HepG2 (cell line): ENCODE measurements at regions not wholly inside any gene's neighbourhood (a gene's known extent, or its start where the extent isn't known, plus 50 kb on each side); places are given as distances from the start of the nearest gene placed in this dataset.

ENCODE experiments used
- ATAC-seq: fragments of 200-7000 bp; cut with Tn5 transposase; 3 replicates; pipeline ENCODE4 v1.9.1; 2020; ENCODE audit warnings: mild to moderate bottlenecking, moderate library complexity
- BruUV-seq: library from RNA; stranded (reverse); fragments of 400-500 nt; replicated peaks from 2 replicates; lab custom pipeline; 2021; lab: Mats Ljungman, UMichigan
- CTCF ChIA-PET: fragments of 300-600 bp; formaldehyde crosslinking; extraction: SDS; loops from one replicate; lab custom pipeline; 2021; ENCODE audit warnings: low total read pairs, inconsistent platforms, low intra/inter-chr PET ratio; lab: Yijun Ruan, JAX
- POLR2A ChIA-PET: fragments of 350-600 bp; sonication (Branson Sonifier 250); formaldehyde crosslinking; loops from one replicate; lab custom pipeline; 2020; ENCODE audit warnings: antibody characterized with exemption, inconsistent platforms; lab: Yijun Ruan, JAX
- DNase-seq: peaks from one replicate; pipeline ENCODE4 v3.0.0-alpha.2; 2015; ENCODE audit warnings: low spot score
- FAIRE-seq: peaks from 3 replicates; lab custom pipeline; 2011; peaks lifted over from hg19 to GRCh38; lab: Jason Lieb, UNC
- H2AFZ ChIP-seq: one replicate; pipeline ENCODE4 v1.6.1; 2011; ENCODE audit warnings: low read length, inconsistent platforms
- H3K27ac ChIP-seq: fragments of 300-600 bp; 3 replicates; pipeline ENCODE4 v1.8.0; 2011; ENCODE audit warnings: mixed run types, mild to moderate bottlenecking, mixed read lengths, low read length, inconsistent platforms; ENCODE audit not compliant: insufficient read depth; ENCODE audit errors: extremely low read length
- H3K27me3 ChIP-seq, 2 experiments: fragments of 200-600 bp in 1 of 2; 2 replicates in 1 of 2; 3 replicates in 1 of 2; pipeline versions ENCODE4 v1.6.0 to v1.8.0; 2011; ENCODE audit warnings: low read length in 2 of 2, mild to moderate bottlenecking in 2 of 2, moderate library complexity in 2 of 2, inconsistent platforms in 1 of 2; ENCODE audit not compliant: insufficient read depth in 2 of 2, control insufficient read depth in 1 of 2
- H3K36me3 ChIP-seq, 2 experiments: fragments of 200-600 bp in 1 of 2; replicated peaks in 1 of 2; 2 replicates in 1 of 2; 3 replicates in 1 of 2; pipeline versions ENCODE4 v1.5.1 to v1.8.0; 2011; ENCODE audit warnings: low read length in 2 of 2, inconsistent platforms in 1 of 2; ENCODE audit not compliant: insufficient read depth in 2 of 2, control insufficient read depth in 1 of 2
- H3K4me1 ChIP-seq: 2 replicates; pipeline ENCODE4 v1.5.1; 2012; ENCODE audit warnings: low read length, inconsistent platforms; ENCODE audit not compliant: insufficient read depth
- H3K4me2 ChIP-seq: 2 replicates; pipeline ENCODE4 v1.6.0; 2011; ENCODE audit warnings: low read depth, low read length, inconsistent platforms
- H3K4me3 ChIP-seq, 3 experiments: fragments of 200-600 bp in 1 of 3; sonication (generic), shearing (Covaris generic) in 1 of 3; replicated peaks in 1 of 3; 2 replicates each; pipeline ENCODE4 v1.5.1; 2011 to 2016; ENCODE audit warnings: low read length in 3 of 3, inconsistent platforms in 2 of 3, low read depth in 2 of 3, mild to moderate bottlenecking in 2 of 3, control low read depth in 1 of 3, mixed read lengths in 1 of 3; ENCODE audit not compliant: insufficient read depth in 1 of 3
- H3K79me2 ChIP-seq: one replicate; pipeline ENCODE4 v1.6.1; 2011; ENCODE audit warnings: low read length, inconsistent platforms; ENCODE audit not compliant: insufficient read depth
- H3K9ac ChIP-seq: 2 replicates; pipeline ENCODE4 v1.6.0; 2011; ENCODE audit warnings: mild to moderate bottlenecking, low read depth, low read length, inconsistent platforms; ENCODE audit not compliant: insufficient read depth
- H3K9me3 ChIP-seq: 2 replicates; pipeline ENCODE4 v1.5.1; 2012; ENCODE audit warnings: mild to moderate bottlenecking, low read length
- H4K20me1 ChIP-seq: 2 replicates; pipeline ENCODE4 v1.6.0; 2011; ENCODE audit warnings: inconsistent platforms, mild to moderate bottlenecking, low read length, moderate library complexity; ENCODE audit not compliant: insufficient read depth
- ARHGAP35 ChIP-seq: sonication (generic); formaldehyde crosslinking; IDR thresholded peaks from 2 replicates; pipeline ENCODE4 v1.9.0; 2022; ENCODE audit warnings: mild to moderate bottlenecking, inconsistent platforms, moderate library complexity, missing genetic modification reagents, borderline replicate concordance
- GRHL1 ChIP-seq: sonication (generic); formaldehyde crosslinking; conservative IDR thresholded peaks from 2 replicates; pipeline ENCODE4 v1.8.0; 2022; ENCODE audit warnings: missing genetic modification reagents
- HNRNPUL1 ChIP-seq: fragments of 200-400 bp; formaldehyde crosslinking; IDR thresholded peaks from 2 replicates; pipeline ENCODE4 v1.6.1; 2017; ENCODE audit warnings: low read depth, mild to moderate bottlenecking, low read length, moderate library complexity
- KAT7 ChIP-seq: IDR thresholded peaks from 2 replicates; pipeline ENCODE4 v1.6.1; 2018; ENCODE audit warnings: borderline replicate concordance, missing compliant biosample characterization
- KDM4B ChIP-seq: sonication (generic); formaldehyde crosslinking; IDR thresholded peaks from 2 replicates; pipeline ENCODE4 v1.4.0; 2020; ENCODE audit warnings: missing genetic modification reagents
- LCORL ChIP-seq, 2 experiments: fragments of 450-650 bp in 1 of 2; sonication (generic) in 1 of 2; formaldehyde crosslinking in 1 of 2; IDR thresholded peaks; 2 replicates each; pipeline versions ENCODE4 v1.5.0 to v1.6.1; 2017 to 2020; ENCODE audit warnings: antibody characterized with exemption in 1 of 2, missing genetic modification reagents in 1 of 2
- MAFF ChIP-seq: IDR thresholded peaks from 2 replicates; pipeline ENCODE4 v1.6.1; 2011; ENCODE audit warnings: low read depth, low read length, improper control_type of control experiment
- MAFK ChIP-seq, 2 experiments: IDR thresholded peaks in 1 of 2; conservative IDR thresholded peaks in 1 of 2; 2 replicates each; pipeline ENCODE4 v1.6.1; 2011; ENCODE audit warnings: improper control_type of control experiment in 2 of 2, low read length in 2 of 2
- NFATC3 ChIP-seq: sonication (generic); formaldehyde crosslinking; IDR thresholded peaks from 2 replicates; pipeline ENCODE4 v1.5.1; 2020; ENCODE audit warnings: mild to moderate bottlenecking, missing genetic modification reagents
- NFE2L2 ChIP-seq: fragments of 150-350 bp; IDR thresholded peaks from 2 replicates; pipeline ENCODE4 v1.6.1; 2014; ENCODE audit warnings: low read length
- POLR2AphosphoS2 ChIP-seq: IDR thresholded peaks from 2 replicates; pipeline ENCODE4 v1.6.1; 2011; ENCODE audit warnings: low read depth, low read length, improper control_type of control experiment
- PTBP1 ChIP-seq: fragments of 200-400 bp; formaldehyde crosslinking; IDR thresholded peaks from 2 replicates; pipeline ENCODE4 v1.6.1; 2018; ENCODE audit warnings: low read length, low read depth; ENCODE audit not compliant: poor library complexity, severe bottlenecking
- REPIN1 ChIP-seq: sonication (generic); formaldehyde crosslinking; IDR thresholded peaks from 2 replicates; pipeline ENCODE4 v1.8.0; 2022; ENCODE audit warnings: missing genetic modification reagents, low read depth, mild to moderate bottlenecking, borderline replicate concordance
- SALL1 ChIP-seq: sonication (generic); formaldehyde crosslinking; IDR thresholded peaks from 2 replicates; pipeline ENCODE4 v1.8.0; 2022; ENCODE audit warnings: mild to moderate bottlenecking, missing genetic modification reagents
- SMARCE1 ChIP-seq: fragments of 450-650 bp; IDR thresholded peaks from 2 replicates; pipeline ENCODE4 v1.6.1; 2017; ENCODE audit warnings: borderline replicate concordance
- TBP ChIP-seq: sonication (generic); formaldehyde crosslinking; IDR thresholded peaks from 2 replicates; pipeline ENCODE4 v1.5.0; 2020; ENCODE audit warnings: missing genetic modification reagents
- U2AF1 ChIP-seq: fragments of 200-400 bp; formaldehyde crosslinking; optimal IDR thresholded peaks from 2 replicates; pipeline ENCODE3; 2017; ENCODE audit warnings: mild to moderate bottlenecking, low read depth, low read length
- ZBTB43 ChIP-seq: sonication (generic); formaldehyde crosslinking; conservative IDR thresholded peaks from 2 replicates; pipeline ENCODE4 v1.4.0; 2020; ENCODE audit warnings: missing genetic modification reagents
- ZC3H4 ChIP-seq: sonication (generic); formaldehyde crosslinking; IDR thresholded peaks from 2 replicates; pipeline ENCODE4 v1.4.0; 2020; ENCODE audit warnings: missing genetic modification reagents, borderline replicate concordance
- ZNF557 ChIP-seq: sonication (generic); formaldehyde crosslinking; IDR thresholded peaks from 2 replicates; pipeline ENCODE4 v1.4.0; 2020; ENCODE audit warnings: missing genetic modification reagents
- ZNF605 ChIP-seq: sonication (generic); formaldehyde crosslinking; IDR thresholded peaks from 2 replicates; pipeline ENCODE4 v1.8.0; 2022; ENCODE audit warnings: mild to moderate bottlenecking, missing genetic modification reagents
- ZNF740 ChIP-seq: sonication (generic); formaldehyde crosslinking; IDR thresholded peaks from 2 replicates; pipeline ENCODE4 v1.4.0; 2020; ENCODE audit warnings: missing genetic modification reagents
- WGBS: methylation state at CpG from one replicate; pipeline ENCODE4 v1.1.6; 2017; ENCODE audit warnings: low lambda C conversion rate; 5-methylcytosine and 5-hydroxymethylcytosine counted together
- in situ Hi-C: cut with HindIII; loops from 2 replicates; pipeline ENCODE4 v1.10.0; 2017; ENCODE audit warnings: low pct_unique_long_range_greater_than_20kb; ENCODE audit not compliant: extremely low pct_ligation_motif_present
- intact Hi-C: fragments of 100-400 bp; cut with micrococcal nuclease; formaldehyde crosslinking; loops from one replicate; pipeline ENCODE4 v1.10.0; 2022; ENCODE audit not compliant: unreplicated experiment

GRCh38 chr9:119526698-119527097 is 157.5 kb upstream of the BRINP1 start:
- intact Hi-C loops: no loop called here
- BruUV-seq: no TSS peak

GRCh38 chr9:119523508-119523907 is 154.3 kb upstream of the BRINP1 start:
- Histone ChIP-seq H3K27ac (no peak overlapping the region), H3K27me3 (no peaks in the 10 kb centered on the region), H4K20me1 (no peaks in the 10 kb centered on the region), H3K9ac (no peak overlapping the region), H3K9me3 (no peaks in the 10 kb centered on the region), H3K4me2 (no peak overlapping the region), H3K4me3 (no peak overlapping the region)
- no peak for DNase-seq
- no peak for FAIRE-seq
- in situ Hi-C loops (no loop called here), intact Hi-C loops (no loop called here)
- no peak for ATAC-seq
- BruUV-seq: no TSS peak
- ChIA-PET POLR2A (no interaction called here), CTCF (no interaction called here)
- 5% methylated on average over 1 of the region's 1 CpG for WGBS
- TF ChIP-seq NFATC3 (no peak), NFE2L2 (peak; percentile 37; the same call in 1 of the 2 replicates), ZC3H4 (no peak), KAT7 (CRISPR knock-in tag) (no peak), U2AF1 (no peak), MAFK (conservative IDR thresholded peaks at IDR 0.05 in 1 of 2, IDR thresholded peaks at IDR 0.05 in 1 of 2; ENCODE audit: low read length in 2 of 2) (peak; percentile 46 to 68; a peak in 3 of 4 replicates), ZNF557 (CRISPR knock-in tag) (no peak), GRHL1 (CRISPR knock-in tag) (no peak), MAFF (peak; percentile 58), ARHGAP35 (CRISPR knock-in tag) (no peak), TBP (CRISPR knock-in tag) (no peak), ZBTB43 (no peak), KDM4B (CRISPR knock-in tag) (no peak)
- TF ChIP-seq, all 625 proteins: peak for 3
- Histone ChIP-seq H3K4me1 (no peaks in the 10 kb centered on the region), H3K36me3 (no peaks in the 10 kb centered on the region), H2AFZ (no peak overlapping the region), H3K79me2 (no peaks in the 10 kb centered on the region)

More at GRCh38 chr9:119526698-119527097, 157.5 kb upstream of the BRINP1 start:
- POLR2A ChIA-PET: no interaction called here
- H2AFZ ChIP-seq: no peak overlapping the region
- no peak overlapping the region for H3K4me3 ChIP-seq
- H4K20me1 ChIP-seq: no peaks in the 10 kb centered on the region
- no peak for ATAC-seq
- no peak overlapping the region for H3K9ac ChIP-seq
- no peak for FAIRE-seq
- no peak overlapping the region for H3K27ac ChIP-seq
- H3K4me2 ChIP-seq: no peak overlapping the region
- CTCF ChIA-PET: no interaction called here
- H3K27me3 ChIP-seq: no peaks in the 10 kb centered on the region
- TF ChIP-seq PTBP1 (no peak), POLR2AphosphoS2 (no peak), SALL1 (CRISPR knock-in tag) (no peak), SMARCE1 (no peak), ZNF740 (CRISPR knock-in tag) (no peak), ZNF605 (CRISPR knock-in tag) (no peak), REPIN1 (no peak), HNRNPUL1 (no peak), LCORL (IDR thresholded peaks at IDR 0.05) (no peak), LCORL (CRISPR knock-in tag; IDR thresholded peaks at IDR 0.05) (no peak)
- no peaks in the 10 kb centered on the region for H3K36me3 ChIP-seq
- in situ Hi-C loops: no loop called here
- no peaks in the 10 kb centered on the region for H3K79me2 ChIP-seq
- WGBS: 64% methylated on average over 8 of the region's 8 CpGs
- H3K4me1 ChIP-seq: no peaks in the 10 kb centered on the region
- DNase-seq: no peak
- no peaks in the 10 kb centered on the region for H3K9me3 ChIP-seq
